ENCODE measurements at regions not wholly inside any gene's neighbourhood (a gene's known extent, or its start where the extent isn't known, plus 50 kb on each side); places are given as distances from the start of the nearest gene placed in this dataset.

GRCh38 chr1:104906141-104906540 is 1156.4 kb downstream of the AMY1C start:
- POLR2A ChIA-PET = no interaction called here
- H3K9ac ChIP-seq (ENCODE audit: low read length) = no peak overlapping the region
- no peaks in the 10 kb centered on the region for H3K4me1 Mint-ChIP-seq
- H3K9me3 ChIP-seq (ENCODE audit: control extremely low read depth in 1 of 3, control insufficient read depth in 2 of 3, insufficient read depth in 1 of 3, low read length in 2 of 3) = peaks cover 0 to 7% (median under 1%) of the 10 kb centered on the region in 3 donors
- H3K27me3 ChIP-seq (replicated peaks in 1 of 4; ENCODE audit: control extremely low read depth in 1 of 4, control insufficient read depth in 3 of 4, insufficient read depth in 4 of 4, low read length in 3 of 4) = no peaks in the 10 kb centered on the region
- intact Hi-C loops (cut with micrococcal nuclease) = no loop called here
- H3K36me3 ChIP-seq (replicated peaks in 1 of 2; ENCODE audit: control extremely low read depth in 1 of 2, control insufficient read depth in 1 of 2, extremely low read depth in 1 of 2, insufficient read depth in 2 of 2, low read length in 1 of 2) = no peaks in the 10 kb centered on the region
- H3K4me3 ChIP-seq (ENCODE audit: control extremely low read depth in 1 of 5, extremely low read depth in 1 of 5, insufficient read depth in 1 of 5, low read depth in 2 of 5, low read length in 4 of 5) = no peak overlapping the region
- H3K4me2 ChIP-seq (replicated peaks; ENCODE audit: low read depth, low read length, poor library complexity, severe bottlenecking) = no peak overlapping the region
- H3K27ac ChIP-seq (ENCODE audit: low read length in 2 of 2) = no peak overlapping the region
- no peak overlapping the region for H3K4me3 Mint-ChIP-seq
- H4K20me1 ChIP-seq (ENCODE audit: control insufficient read depth, insufficient read depth, low read length, poor library complexity, severe bottlenecking) = no peaks in the 10 kb centered on the region
- TF ChIP-seq EZH2 (IDR thresholded peaks at IDR 0.05; ENCODE audit: borderline replicate concordance, insufficient read depth, low read depth, low read length, poor library complexity, severe bottlenecking) (no peak), CTCF (IDR thresholded peaks at IDR 0.05) (no peak)
- H3K27me3 Mint-ChIP-seq = no peaks in the 10 kb centered on the region
- DNase-seq = no peak
- no peaks in the 10 kb centered on the region for H3K79me2 ChIP-seq (ENCODE audit: control insufficient read depth, insufficient read depth, low read length)
- no CpG with 5 or more reads among the region's 2 CpGs for WGBS (ENCODE audit: insufficient coverage)
- H3K9me3 Mint-ChIP-seq (ENCODE audit: insufficient read depth) = peaks cover 10% of the 10 kb centered on the region
- no peaks in the 10 kb centered on the region for H3K4me1 ChIP-seq (ENCODE audit: control insufficient read depth in 2 of 2, insufficient read depth in 2 of 2, low read length in 2 of 2)
- CTCF ChIA-PET = interaction anchor here (0.6 kb wide), 1 partner anchor 40 kb away, joined by 3 read pairs; no protein-coding TSS in a partner anchor
- H2AFZ ChIP-seq (ENCODE audit: insufficient read depth, low read depth, low read length, poor library complexity, severe bottlenecking) = no peak overlapping the region
- no peak overlapping the region for H3K27ac Mint-ChIP-seq
- ATAC-seq (ENCODE audit: low read depth) = no peak

GRCh38 chr1:104919188-104919587 is 1169.5 kb downstream of the AMY1C start:
- Histone ChIP-seq H3K36me3 (replicated peaks in 1 of 2; ENCODE audit: control extremely low read depth in 1 of 2, control insufficient read depth in 1 of 2, extremely low read depth in 1 of 2, insufficient read depth in 2 of 2, low read length in 1 of 2) (no peaks in the 10 kb centered on the region), H3K4me3 (ENCODE audit: control extremely low read depth in 1 of 5, extremely low read depth in 1 of 5, insufficient read depth in 1 of 5, low read depth in 2 of 5, low read length in 4 of 5) (no peak overlapping the region), H3K9me3 (ENCODE audit: control extremely low read depth in 1 of 3, control insufficient read depth in 2 of 3, insufficient read depth in 1 of 3, low read length in 2 of 3) (no peaks in the 10 kb centered on the region), H3K9ac (ENCODE audit: low read length) (no peak overlapping the region), H3K4me2 (replicated peaks; ENCODE audit: low read depth, low read length, poor library complexity, severe bottlenecking) (no peak overlapping the region), H2AFZ (ENCODE audit: insufficient read depth, low read depth, low read length, poor library complexity, severe bottlenecking) (no peak overlapping the region), H3K79me2 (ENCODE audit: control insufficient read depth, insufficient read depth, low read length) (no peaks in the 10 kb centered on the region), H4K20me1 (ENCODE audit: control insufficient read depth, insufficient read depth, low read length, poor library complexity, severe bottlenecking) (no peaks in the 10 kb centered on the region), H3K27me3 (replicated peaks in 1 of 4; ENCODE audit: control extremely low read depth in 1 of 4, control insufficient read depth in 3 of 4, insufficient read depth in 4 of 4, low read length in 3 of 4) (no peaks in the 10 kb centered on the region), H3K27ac (ENCODE audit: low read length in 2 of 2) (no peak overlapping the region), H3K4me1 (ENCODE audit: control insufficient read depth in 2 of 2, insufficient read depth in 2 of 2, low read length in 2 of 2) (no peaks in the 10 kb centered on the region)
- Mint-ChIP-seq H3K9me3 (ENCODE audit: insufficient read depth) (peaks cover 2% of the 10 kb centered on the region), H3K27ac (no peak overlapping the region), H3K27me3 (no peaks in the 10 kb centered on the region), H3K4me1 (no peaks in the 10 kb centered on the region), H3K4me3 (no peak overlapping the region)
- ATAC-seq (ENCODE audit: low read depth) (no peak), DNase-seq (no peak)
- CTCF ChIA-PET = no interaction called here
- intact Hi-C loops (cut with micrococcal nuclease) = no loop called here
- TF ChIP-seq EZH2 (IDR thresholded peaks at IDR 0.05; ENCODE audit: borderline replicate concordance, insufficient read depth, low read depth, low read length, poor library complexity, severe bottlenecking) = no peak
- TF ChIP-seq CTCF (IDR thresholded peaks at IDR 0.05) = no peak
- POLR2A ChIA-PET = no interaction called here
- WGBS (ENCODE audit: insufficient coverage) = no CpG with 5 or more reads among the region's 1 CpG
